ENCODE measurements at regions not wholly inside any gene's neighbourhood (a gene's known extent, or its start where the extent isn't known, plus 50 kb on each side); places are given as distances from the start of the nearest gene placed in this dataset.

- TF ChIP-seq CTCF (IDR thresholded peaks at IDR 0.05; ENCODE audit: borderline replicate concordance, extremely low read depth, low read length, poor library complexity, severe bottlenecking) (no peak), EZH2 (IDR thresholded peaks at IDR 0.05; ENCODE audit: borderline replicate concordance, low read depth, low read length, severe bottlenecking) (no peak)
These were observed 588.6 kb upstream of the MKI67 start for GRCh38 chr10:128714644-128715415.
